ENCODE measurements at regions not wholly inside any gene's neighbourhood (a gene's known extent, or its start where the extent isn't known, plus 50 kb on each side); places are given as distances from the start of the nearest gene placed in this dataset.

DNA sequence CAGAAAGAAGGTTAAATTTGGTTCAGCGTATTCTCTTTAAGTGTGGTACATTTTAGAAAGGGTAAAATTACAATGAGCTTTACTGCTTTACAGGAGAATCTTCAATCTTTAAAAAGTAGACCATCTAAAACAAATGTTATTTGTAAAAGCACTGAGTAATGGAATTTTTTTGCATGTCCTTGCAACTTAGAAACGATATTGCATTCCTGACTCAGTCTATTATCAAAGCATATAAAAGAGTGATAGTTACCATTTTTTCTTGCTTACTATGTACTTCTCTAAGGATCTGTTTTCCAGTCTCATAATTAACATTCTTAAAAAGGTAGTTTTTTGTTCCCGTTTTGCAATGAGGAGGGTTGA lies 55.5 kb upstream of the TNFAIP8 start:
- TF ChIP-seq CTCF (conservative IDR thresholded peaks at IDR 0.05), result no peak
- no peak overlapping the region for H4K91ac ChIP-seq (ENCODE audit: insufficient read length, low read depth, low read length)
- no peak overlapping the region for H2BK12ac ChIP-seq (ENCODE audit: insufficient read length, low read depth, low read length)
- no peak overlapping the region for H3K14ac ChIP-seq (ENCODE audit: insufficient read depth, low read length)
- H3T11ph ChIP-seq (ENCODE audit: low read length), result no peak overlapping the region
- WGBS (ENCODE audit: extremely low coverage, insufficient read length, low lambda C conversion rate), result no CpG with 5 or more reads among the region's 3 CpGs
- H3K4me3 Mint-ChIP-seq, result no peak overlapping the region
- H4K20me1 ChIP-seq (ENCODE audit: control insufficient read depth, insufficient read depth, insufficient read length), result no peaks in the 10 kb centered on the region
- no peak overlapping the region for H3K4ac ChIP-seq (ENCODE audit: low read depth, low read length)
- H2BK5ac ChIP-seq (ENCODE audit: insufficient read length, low read length), result no peak overlapping the region
- no peak overlapping the region for H2AFZ ChIP-seq (ENCODE audit: low read length)
- H3K36me3 Mint-ChIP-seq (ENCODE audit: insufficient read depth in 1 of 3, low read depth in 3 of 3), result peaks cover 6 to 25% (median 6%) of the 10 kb centered on the region in 3 experiments
- no peaks in the 10 kb centered on the region for H3K9me3 ChIP-seq (ENCODE audit: control insufficient read depth, low read depth, low read length)
- H2AK5ac ChIP-seq (ENCODE audit: insufficient read length, low read length), result no peak overlapping the region
- H3K9me3 Mint-ChIP-seq, result peaks cover 27 to 29% of the 10 kb centered on the region in 2 experiments
- H3K4me2 ChIP-seq (ENCODE audit: insufficient read depth, insufficient read length, low read length), result no peak overlapping the region
- H3K56ac ChIP-seq (ENCODE audit: insufficient read length, low read depth, low read length), result no peak overlapping the region
- no peak overlapping the region for H3K18ac ChIP-seq (ENCODE audit: insufficient read length, low read depth, low read length)
- no peak overlapping the region for H3K23ac ChIP-seq (ENCODE audit: insufficient read length, low read depth, low read length)
- H2BK15ac ChIP-seq (ENCODE audit: low read depth, low read length), result no peak overlapping the region
- H4K8ac ChIP-seq (replicated peaks; ENCODE audit: insufficient read length, low read depth, low read length), result no peak overlapping the region
- no peak overlapping the region for H4K5ac ChIP-seq (ENCODE audit: insufficient read length, low read depth, low read length)
- no peaks in the 10 kb centered on the region for H3K79me2 ChIP-seq (ENCODE audit: insufficient read depth, low read length)
- no peaks in the 10 kb centered on the region for H3K4me1 ChIP-seq (ENCODE audit: insufficient read depth, low read length)
- H3K27me3 ChIP-seq (ENCODE audit: insufficient read depth, low read length), result no peaks in the 10 kb centered on the region
- H3K9ac ChIP-seq (ENCODE audit: extremely low read depth, insufficient read length, low read length), result no peak overlapping the region
- H3K27ac ChIP-seq (ENCODE audit: insufficient read length, low read depth, low read length), result no peak overlapping the region
- H2BK20ac ChIP-seq (ENCODE audit: low read depth, low read length, poor library complexity, severe bottlenecking), result no peak overlapping the region
- no peak overlapping the region for H3K27ac Mint-ChIP-seq
- peaks cover 3 to 4% of the 10 kb centered on the region in 2 experiments; a peak in 3 of 4 replicates for H3K4me1 Mint-ChIP-seq
- no peaks in the 10 kb centered on the region; the same call in 1 of the 2 replicates for H3K27me3 Mint-ChIP-seq (ENCODE audit: low read depth)
- no peaks in the 10 kb centered on the region for H3K79me1 ChIP-seq (ENCODE audit: insufficient read depth, low read depth, low read length, poor library complexity, severe bottlenecking)
- H3K23me2 ChIP-seq (ENCODE audit: insufficient read length, low read depth, low read length, poor library complexity, severe bottlenecking), result no peaks in the 10 kb centered on the region
- no peak overlapping the region for H2BK120ac ChIP-seq (ENCODE audit: low read depth, low read length, poor library complexity, severe bottlenecking)
- no peak for DNase-seq
